Heart right ventricle (tissue), 16 donors: ENCODE measurements at regions not wholly inside any gene's neighbourhood (a gene's known extent, or its start where the extent isn't known, plus 50 kb on each side); places are given as distances from the start of the nearest gene placed in this dataset.

ENCODE experiments used
- ATAC-seq, 8 donors: fragments of 200-7000 bp; cut with Tn5 transposase; one replicate each; pipeline ENCODE4 v1.9.1; 2020; ENCODE audit warnings: mild to moderate bottlenecking in 8 of 8, moderate library complexity in 8 of 8, moderate number of reproducible peaks in 1 of 8
- DNase-seq, 2 donors: peaks; one replicate each; pipeline ENCODE4 v3.0.0-alpha.2; 2020
- H3K27ac ChIP-seq, 10 donors: fragments of 200-600 bp; sonication (generic) in 2 of 10; one replicate each; pipeline versions ENCODE4 v1.5.0 to v1.8.0; 2020 to 2022; ENCODE audit warnings: mild to moderate bottlenecking in 3 of 10
- H3K27me3 ChIP-seq, 7 donors: fragments of 200-600 bp; one replicate each; pipeline ENCODE4 v1.8.0; 2021 to 2022; ENCODE audit warnings: mild to moderate bottlenecking in 2 of 7
- H3K36me3 ChIP-seq, 9 donors: fragments of 200-600 bp; sonication (generic) in 1 of 9; one replicate each; pipeline versions ENCODE4 v1.5.0 to v1.8.0; 2020 to 2022; ENCODE audit warnings: mild to moderate bottlenecking in 2 of 9
- H3K4me1 ChIP-seq, 9 donors: fragments of 200-600 bp; sonication (generic) in 1 of 9; one replicate each; pipeline versions ENCODE4 v1.5.0 to v1.8.0; 2020 to 2022; ENCODE audit warnings: mild to moderate bottlenecking in 4 of 9
- H3K4me3 ChIP-seq, 10 donors: fragments of 200-600 bp; sonication (generic) in 2 of 10; one replicate each; pipeline versions ENCODE4 v1.5.0 to v1.8.0; 2020 to 2022; ENCODE audit warnings: mild to moderate bottlenecking in 7 of 10, moderate library complexity in 2 of 10
- H3K9me3 ChIP-seq, 11 donors: fragments of 200-600 bp in 10 of 11; sonication (generic) in 2 of 11; one replicate each; pipeline versions ENCODE4 v1.5.0 to v1.8.0; 2013 to 2022; ENCODE audit warnings: mild to moderate bottlenecking in 2 of 11, control low read depth in 1 of 11, moderate library complexity in 1 of 11
- WGBS, 2 donors: extraction: QIAGEN DNeasy Blood & Tissue Kit; methylation state at CpG; one replicate each; pipeline ENCODE4 v1.1.7; 2013; ENCODE audit warnings: inconsistent platforms in 1 of 2; 5-methylcytosine and 5-hydroxymethylcytosine counted together
- intact Hi-C, 10 donors: fragments of 100-400 bp; cut with DNase I; formaldehyde crosslinking; loops; one replicate each; pipeline versions ENCODE4 v1.11.1 to v1.14.2; 2022
- TF ChIP-seq, protein P1 (sequence below), 9 donors: fragments of 200-600 bp; sonication (generic) in 2 of 9; IDR thresholded peaks; one replicate each; pipeline versions ENCODE4 v1.5.0 to v1.8.0; 2021 to 2022; ENCODE audit warnings: antibody characterized with exemption in 9 of 9, mild to moderate bottlenecking in 5 of 9, moderate library complexity in 1 of 9
- donor health status: Arrhythmogenic right ventricular cardiomyopathy.
- donor health status: ischemic (EF 13 %, LVEDD 7.1; RV severe dilation, severe dysfunction).
- donor health status: healthy with polysubstance abuse.
- donor health status: DM: no; HTN: yes; CAD: no.
- donor health status: DM: no; HTN: no; CAD: no.
- donor health status: ischemic (EF 25% LVEDD 6.9; RV normal size, moderate dysfunction).
- donor health status: ischemic (EF 25% LVEDD 5.7; RV mildly dilated, moderate dysfunction).
- donor health status: healthy.
- donor health status: DM: yes; HTN: yes; CAD: no.
- donor health status: Ischemic cardiomyopathy.
- donor health status: ischemic (EF 35%, LVEDD 5.7; RV mildly dilated, moderate dysfunction).
- donor health status: nonischemic (EF 11% LVEDD 7.7; RV severe dilation, severe dysfunction).
- donor health status: DM: yes; HTN: yes; CAD: no.
- donor health status: PGD.
- donor health status: ischemic (EF 29% LVEDD 5.4; RV normal size, mild dysfunction).
- donor health status: nonischemic (EF 23%, LVEDD 6.1; RV moderate dilation, normal function).

DNA sequence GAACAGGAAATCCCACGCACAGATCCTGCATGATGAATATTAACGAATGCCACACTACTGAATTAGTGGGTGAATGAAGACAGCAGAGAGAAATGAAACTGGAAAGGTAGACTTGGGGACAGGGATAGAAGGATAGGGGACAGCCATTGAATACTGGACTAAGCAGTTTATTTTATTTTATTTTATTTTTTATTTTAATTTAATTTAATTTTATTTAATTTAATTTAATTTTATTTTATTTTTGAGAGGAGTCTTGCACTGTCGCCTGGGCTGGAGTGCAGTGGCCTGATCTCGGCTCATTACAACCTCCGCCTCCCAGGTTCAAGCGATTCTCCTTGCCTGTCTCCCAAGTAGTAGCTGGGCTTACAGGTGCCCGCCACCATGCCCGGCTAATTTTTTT lies 385.2 kb downstream of the GPAT3 start:
- Histone ChIP-seq H3K9me3 (no peaks in the 10 kb centered on the region), H3K27ac (no peak overlapping the region), H3K27me3 (no peaks in the 10 kb centered on the region), H3K4me3 (no peak overlapping the region), H3K4me1 (no peaks in the 10 kb centered on the region), H3K36me3 (no peaks in the 10 kb centered on the region)
- TF ChIP-seq, protein P1, sequence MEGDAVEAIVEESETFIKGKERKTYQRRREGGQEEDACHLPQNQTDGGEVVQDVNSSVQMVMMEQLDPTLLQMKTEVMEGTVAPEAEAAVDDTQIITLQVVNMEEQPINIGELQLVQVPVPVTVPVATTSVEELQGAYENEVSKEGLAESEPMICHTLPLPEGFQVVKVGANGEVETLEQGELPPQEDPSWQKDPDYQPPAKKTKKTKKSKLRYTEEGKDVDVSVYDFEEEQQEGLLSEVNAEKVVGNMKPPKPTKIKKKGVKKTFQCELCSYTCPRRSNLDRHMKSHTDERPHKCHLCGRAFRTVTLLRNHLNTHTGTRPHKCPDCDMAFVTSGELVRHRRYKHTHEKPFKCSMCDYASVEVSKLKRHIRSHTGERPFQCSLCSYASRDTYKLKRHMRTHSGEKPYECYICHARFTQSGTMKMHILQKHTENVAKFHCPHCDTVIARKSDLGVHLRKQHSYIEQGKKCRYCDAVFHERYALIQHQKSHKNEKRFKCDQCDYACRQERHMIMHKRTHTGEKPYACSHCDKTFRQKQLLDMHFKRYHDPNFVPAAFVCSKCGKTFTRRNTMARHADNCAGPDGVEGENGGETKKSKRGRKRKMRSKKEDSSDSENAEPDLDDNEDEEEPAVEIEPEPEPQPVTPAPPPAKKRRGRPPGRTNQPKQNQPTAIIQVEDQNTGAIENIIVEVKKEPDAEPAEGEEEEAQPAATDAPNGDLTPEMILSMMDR (IDR thresholded peaks at IDR 0.05), result no peak
- DNase-seq, result no peak
- ATAC-seq, result no peak
- intact Hi-C loops, result no loop called here
- 90 to 94% methylated on average over 8 of the region's 8 CpGs for WGBS, 2 donors

DNA sequence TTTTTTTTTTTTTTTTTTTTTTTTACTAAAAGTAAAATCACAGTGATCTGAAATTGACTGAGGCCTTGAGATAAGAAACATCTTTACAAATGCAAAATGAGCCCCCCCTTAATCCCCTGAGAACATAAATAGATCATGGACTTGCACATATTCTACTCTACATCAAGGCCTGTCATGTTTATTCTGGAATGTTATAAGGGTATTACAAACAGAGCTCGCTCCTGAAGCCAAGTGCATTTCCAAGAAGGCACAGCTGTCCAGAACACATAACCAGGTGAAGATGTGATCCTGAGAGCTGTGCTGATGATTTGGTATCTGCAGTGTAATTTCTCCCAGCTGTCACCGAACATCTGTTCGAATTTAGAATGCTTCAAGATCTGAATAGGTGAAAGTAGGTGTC lies 384.5 kb downstream of the GPAT3 start:
- Histone ChIP-seq H3K27me3 (no peaks in the 10 kb centered on the region), H3K9me3 (no peaks in the 10 kb centered on the region), H3K4me1 (no peaks in the 10 kb centered on the region), H3K36me3 (no peaks in the 10 kb centered on the region), H3K4me3 (no peak overlapping the region), H3K27ac (no peak overlapping the region)
- TF ChIP-seq, protein P1 (IDR thresholded peaks at IDR 0.05), result no peak
- intact Hi-C loops, result no loop called here
- WGBS, 2 donors, result 76 to 78% methylated on average over 3 of the region's 3 CpGs
- no peak for DNase-seq
- ATAC-seq, result no peak

DNA sequence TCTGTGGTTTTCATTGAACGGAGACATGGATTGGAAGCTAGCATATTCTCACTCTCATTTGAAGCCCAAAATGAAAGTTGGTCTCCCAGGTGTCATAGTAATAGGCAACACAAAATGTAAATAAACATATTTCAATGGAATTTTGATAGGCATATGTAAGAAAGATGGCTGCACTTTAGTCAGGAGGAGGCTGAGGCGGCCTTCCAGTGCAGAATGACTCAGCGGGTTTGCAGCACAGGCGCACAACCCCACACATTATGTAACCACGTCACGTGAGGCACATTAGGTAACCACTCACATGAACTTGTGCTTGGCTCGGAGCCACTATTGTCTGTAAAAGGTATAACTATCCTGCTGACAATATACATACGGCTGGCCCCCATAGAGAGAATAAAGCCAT lies 381.7 kb downstream of the GPAT3 start:
- H3K4me1 ChIP-seq, result no peaks in the 10 kb centered on the region
- no peaks in the 10 kb centered on the region for H3K27me3 ChIP-seq
- no peak for ATAC-seq
- no peak overlapping the region for H3K27ac ChIP-seq
- intact Hi-C loops, result no loop called here
- TF ChIP-seq, protein P1 (IDR thresholded peaks at IDR 0.05), result no peak
- DNase-seq, result no peak
- 74 to 80% methylated on average over 8 of the region's 8 CpGs for WGBS, 2 donors
- no peaks in the 10 kb centered on the region for H3K36me3 ChIP-seq
- H3K9me3 ChIP-seq, result no peaks in the 10 kb centered on the region
- H3K4me3 ChIP-seq, result no peak overlapping the region

DNA sequence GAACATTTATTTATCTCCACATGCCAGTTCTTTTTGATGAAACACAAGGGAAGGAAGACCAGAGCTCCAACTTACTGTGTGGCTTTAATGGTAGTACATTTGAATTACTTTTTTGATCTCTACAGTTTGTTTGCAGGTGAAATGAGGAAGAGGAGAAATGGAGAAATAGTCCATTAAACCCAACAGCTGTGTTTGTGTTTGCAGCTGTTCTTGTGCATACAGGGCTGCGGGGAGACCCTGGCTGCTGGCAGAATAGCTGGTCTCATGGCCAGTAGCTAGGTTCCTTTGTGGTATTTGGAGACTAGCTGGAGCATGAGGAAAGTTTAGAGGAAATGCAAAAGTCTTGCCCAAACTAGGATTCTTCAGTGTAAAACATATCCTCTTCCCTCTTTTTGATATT lies 374.8 kb downstream of the GPAT3 start:
- Histone ChIP-seq H3K27me3 (peaks cover 0 to 18% (median 6%) of the 10 kb centered on the region in 7 donors), H3K4me1 (no peaks in the 10 kb centered on the region), H3K4me3 (no peak overlapping the region), H3K27ac (no peak overlapping the region), H3K9me3 (no peaks in the 10 kb centered on the region), H3K36me3 (no peaks in the 10 kb centered on the region)
- DNase-seq, result no peak
- 80 to 81% methylated on average over 1 of the region's 1 CpG for WGBS, 2 donors
- ATAC-seq, result no peak
- intact Hi-C loops, result no loop called here
- TF ChIP-seq, protein P1 (IDR thresholded peaks at IDR 0.05), result no peak

DNA sequence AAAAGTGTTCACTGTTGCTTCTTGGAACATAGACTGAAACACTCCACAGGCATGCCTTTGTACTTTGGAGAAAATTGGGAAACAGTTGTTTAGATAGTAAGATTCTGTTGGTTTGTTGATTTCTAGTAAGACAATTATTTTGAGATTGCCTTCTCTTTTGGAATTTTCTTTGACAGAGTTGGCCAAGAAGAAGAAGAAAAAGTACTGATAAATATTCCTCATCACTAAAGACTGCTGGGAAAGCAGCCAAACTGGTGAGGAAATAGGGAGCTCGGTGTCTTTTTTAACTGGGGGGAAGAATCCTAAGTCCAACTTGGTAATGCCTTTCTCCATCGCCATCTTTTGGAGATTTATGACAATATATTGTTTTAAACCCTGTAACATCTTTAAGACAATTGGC lies 370.7 kb downstream of the GPAT3 start:
- DNase-seq, result no peak

More for the DNA sequence above, 370.7 kb downstream of the GPAT3 start:
- WGBS, 2 donors, result 51 to 63% methylated on average over 2 of the region's 2 CpGs
- ATAC-seq, result no peak
- Histone ChIP-seq H3K4me3 (no peak overlapping the region), H3K27ac (no peak overlapping the region), H3K27me3 (peaks cover 0 to 16% (median 0%) of the 10 kb centered on the region in 7 donors), H3K36me3 (no peaks in the 10 kb centered on the region), H3K9me3 (no peaks in the 10 kb centered on the region), H3K4me1 (no peaks in the 10 kb centered on the region)
- intact Hi-C loops, result no loop called here
- TF ChIP-seq, protein P1 (IDR thresholded peaks at IDR 0.05), result no peak
